ENCODE measurements at regions not wholly inside any gene's neighbourhood (a gene's known extent, or its start where the extent isn't known, plus 50 kb on each side); places are given as distances from the start of the nearest gene placed in this dataset.

GRCh38 chr14:71466946-71467345 is 465.3 kb upstream of the RGS6 start:
- no peaks in the 10 kb centered on the region for H3K27me3 ChIP-seq (ENCODE audit: control insufficient read depth, insufficient read depth, low read length)
- H3K9ac ChIP-seq (ENCODE audit: low read length): no peak overlapping the region
- no peaks in the 10 kb centered on the region for H3K36me3 ChIP-seq (ENCODE audit: control insufficient read depth, insufficient read depth, low read length)
- peaks cover 2% of the 10 kb centered on the region for H3K4me1 ChIP-seq (ENCODE audit: control insufficient read depth, insufficient read depth, low read length)
- no peak overlapping the region for H3K4me3 ChIP-seq (ENCODE audit: low read length)
- H3K27ac ChIP-seq (ENCODE audit: low read depth, low read length): no peak overlapping the region

DNA sequence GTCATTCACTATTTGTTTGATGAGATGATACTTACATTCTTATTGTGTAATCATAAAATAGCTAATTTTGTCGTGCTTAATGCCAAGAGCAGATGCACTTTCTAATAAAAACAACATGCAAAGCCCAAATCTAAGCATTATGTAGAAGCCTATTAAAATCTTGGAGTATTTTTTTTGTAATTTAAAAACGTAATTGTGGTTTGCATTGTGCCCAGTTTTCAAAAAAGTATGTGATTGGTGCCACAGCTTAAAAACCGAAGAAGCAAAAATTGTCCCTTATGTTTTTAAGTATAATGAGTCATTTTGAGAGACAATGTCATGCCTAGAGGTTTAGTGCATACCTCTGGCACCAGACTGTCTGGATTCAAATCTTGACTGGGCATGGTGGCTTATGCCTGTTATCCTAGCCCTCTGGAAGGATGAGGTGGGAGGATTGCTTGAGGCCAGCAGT is 464.8 kb upstream of the RGS6 start:
- Histone ChIP-seq H3K9ac (ENCODE audit: low read length) (no peak overlapping the region), H3K27ac (ENCODE audit: low read depth, low read length) (no peak overlapping the region)

GRCh38 chr14:71468701-71469100 is 463.5 kb upstream of the RGS6 start:
- Histone ChIP-seq H3K4me3 (ENCODE audit: low read length) (no peak overlapping the region), H3K36me3 (ENCODE audit: control insufficient read depth, insufficient read depth, low read length) (no peaks in the 10 kb centered on the region), H3K27ac (ENCODE audit: low read depth, low read length) (no peak overlapping the region), H3K27me3 (ENCODE audit: control insufficient read depth, insufficient read depth, low read length) (no peaks in the 10 kb centered on the region), H3K4me1 (ENCODE audit: control insufficient read depth, insufficient read depth, low read length) (peaks cover 2% of the 10 kb centered on the region), H3K9ac (ENCODE audit: low read length) (no peak overlapping the region)

More for the DNA sequence above, 464.8 kb upstream of the RGS6 start:
- Histone ChIP-seq H3K4me3 (ENCODE audit: low read length) (no peak overlapping the region), H3K36me3 (ENCODE audit: control insufficient read depth, insufficient read depth, low read length) (no peaks in the 10 kb centered on the region), H3K4me1 (ENCODE audit: control insufficient read depth, insufficient read depth, low read length) (peaks cover 2% of the 10 kb centered on the region), H3K27me3 (ENCODE audit: control insufficient read depth, insufficient read depth, low read length) (no peaks in the 10 kb centered on the region)

- Histone ChIP-seq H3K4me1 (ENCODE audit: control insufficient read depth, insufficient read depth, low read length) (peaks cover 6% of the 10 kb centered on the region), H3K36me3 (ENCODE audit: control insufficient read depth, insufficient read depth, low read length) (no peaks in the 10 kb centered on the region), H3K27me3 (ENCODE audit: control insufficient read depth, insufficient read depth, low read length) (no peaks in the 10 kb centered on the region), H3K9ac (ENCODE audit: low read length) (no peak overlapping the region), H3K4me3 (ENCODE audit: low read length) (no peak overlapping the region), H3K27ac (ENCODE audit: low read depth, low read length) (no peak overlapping the region)
Measured at GRCh38 chr14:71469643-71470335, 462.4 kb upstream of the RGS6 start.

DNA sequence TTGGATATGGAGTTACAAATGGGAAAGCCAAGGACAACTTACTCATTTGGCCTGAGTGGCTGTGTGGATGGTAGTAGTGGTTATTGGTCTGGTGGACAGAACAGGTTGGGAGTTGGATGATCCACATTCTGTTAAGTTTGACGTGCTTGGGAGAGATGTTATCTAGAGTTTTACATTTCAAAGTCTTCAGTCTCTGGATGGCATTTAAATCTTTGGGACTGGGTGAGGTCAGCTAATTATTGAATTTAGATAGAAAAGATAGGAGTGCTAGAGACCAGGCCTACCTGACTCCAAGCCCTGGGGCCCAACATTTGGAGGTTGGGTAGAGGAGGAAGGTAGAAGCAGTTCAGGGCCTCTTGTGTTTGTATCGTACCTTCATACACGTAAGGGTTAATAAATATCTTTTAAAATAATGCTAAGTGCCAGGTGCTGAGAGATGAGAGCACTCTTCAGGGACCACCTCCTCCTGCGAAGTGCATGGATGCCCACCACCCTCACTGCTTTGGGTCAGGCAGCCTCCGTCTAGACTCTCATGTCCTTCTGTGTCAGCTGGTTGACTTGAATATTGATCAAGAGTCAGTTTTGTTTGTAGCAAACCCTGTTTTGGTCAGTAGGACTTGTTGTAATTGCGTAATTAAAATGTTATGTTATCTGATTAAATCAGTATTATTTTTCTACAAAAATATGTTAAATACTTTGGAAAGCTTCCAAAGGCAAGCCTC is 460.4 kb upstream of the RGS6 start:
- H3K27me3 ChIP-seq (ENCODE audit: control insufficient read depth, insufficient read depth, low read length): no peaks in the 10 kb centered on the region
- H3K4me3 ChIP-seq (ENCODE audit: low read length): no peak overlapping the region
- H3K4me1 ChIP-seq (ENCODE audit: control insufficient read depth, insufficient read depth, low read length): peaks cover 14% of the 10 kb centered on the region
- no peak overlapping the region for H3K27ac ChIP-seq (ENCODE audit: low read depth, low read length)
- H3K9ac ChIP-seq (ENCODE audit: low read length): no peak overlapping the region
- H3K36me3 ChIP-seq (ENCODE audit: control insufficient read depth, insufficient read depth, low read length): no peaks in the 10 kb centered on the region

DNA sequence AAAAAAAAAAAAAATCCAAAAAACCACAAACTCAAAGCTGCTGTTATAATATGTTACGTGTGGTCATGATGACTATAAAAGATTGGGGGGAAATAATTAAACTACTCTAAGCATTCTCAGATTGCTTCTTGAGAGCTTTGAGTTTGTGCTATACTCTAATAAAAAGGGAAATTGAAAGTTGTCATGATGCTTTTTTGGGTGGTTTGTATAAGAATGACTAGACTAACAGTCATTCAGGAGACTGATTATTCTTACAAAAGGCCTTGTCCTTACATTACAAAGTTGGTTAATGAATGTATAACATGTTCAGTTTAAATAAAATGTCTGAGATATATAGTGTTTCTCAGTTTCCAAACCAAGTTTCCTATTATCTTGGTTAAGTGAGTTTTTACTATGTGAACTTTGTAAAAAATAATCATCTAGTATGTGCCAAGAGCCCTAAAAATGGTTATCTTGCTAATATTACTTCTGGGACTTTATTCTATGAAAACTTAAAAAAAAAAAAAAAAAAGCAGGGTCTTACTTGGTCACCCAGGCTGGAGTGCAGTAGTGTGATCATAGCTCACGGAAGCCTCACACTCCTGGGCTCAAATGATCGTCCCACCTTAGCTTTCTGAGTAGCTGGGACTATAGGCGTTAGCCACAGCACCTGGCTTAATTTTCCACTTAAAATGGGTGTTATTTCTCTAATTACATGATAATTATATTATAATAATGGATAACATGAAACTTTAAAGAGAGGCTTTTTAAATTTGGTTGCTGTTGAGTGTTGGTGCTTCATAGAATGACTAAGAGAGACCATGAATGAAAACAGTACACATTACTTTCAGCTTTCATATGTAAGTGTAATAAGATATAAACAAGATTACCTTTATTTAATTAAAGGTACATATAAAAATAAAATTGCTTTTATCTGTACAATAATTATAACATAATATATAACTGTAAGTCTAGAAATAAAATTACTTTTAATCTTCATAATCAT is 459.6 kb upstream of the RGS6 start:
- H3K27me3 ChIP-seq (ENCODE audit: control insufficient read depth, insufficient read depth, low read length): no peaks in the 10 kb centered on the region
- no peak overlapping the region for H3K9ac ChIP-seq (ENCODE audit: low read length)
- H3K36me3 ChIP-seq (ENCODE audit: control insufficient read depth, insufficient read depth, low read length): no peaks in the 10 kb centered on the region
- H3K4me3 ChIP-seq (ENCODE audit: low read length): no peak overlapping the region
- H3K4me1 ChIP-seq (ENCODE audit: control insufficient read depth, insufficient read depth, low read length): peaks cover 14% of the 10 kb centered on the region
- H3K27ac ChIP-seq (ENCODE audit: low read depth, low read length): no peak overlapping the region

DNA sequence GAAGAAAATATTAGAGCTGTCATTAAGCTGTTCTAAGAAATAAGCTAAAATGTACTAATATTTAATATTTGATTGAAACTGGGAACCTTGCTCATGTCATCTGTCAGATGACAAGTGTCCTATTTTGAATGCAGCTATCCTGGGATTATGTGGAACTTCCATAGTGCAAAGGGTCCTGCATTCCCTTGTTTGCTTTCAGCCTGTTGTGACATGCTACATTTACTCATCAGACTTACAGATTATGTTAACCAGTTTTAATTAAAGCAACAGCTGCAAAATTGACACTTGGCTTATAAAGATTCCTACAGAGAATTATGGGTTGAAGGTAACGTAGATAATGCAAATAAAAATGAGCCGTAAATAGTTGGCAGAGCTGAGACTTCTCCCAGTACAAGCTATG is 458.4 kb upstream of the RGS6 start:
- no peak overlapping the region for H3K4me3 ChIP-seq (ENCODE audit: low read length)
- no peaks in the 10 kb centered on the region for H3K27me3 ChIP-seq (ENCODE audit: control insufficient read depth, insufficient read depth, low read length)
- no peaks in the 10 kb centered on the region for H3K36me3 ChIP-seq (ENCODE audit: control insufficient read depth, insufficient read depth, low read length)
- H3K27ac ChIP-seq (ENCODE audit: low read depth, low read length): no peak overlapping the region
- no peak overlapping the region for H3K9ac ChIP-seq (ENCODE audit: low read length)
- H3K4me1 ChIP-seq (ENCODE audit: control insufficient read depth, insufficient read depth, low read length): peaks cover 14% of the 10 kb centered on the region

- no peak overlapping the region for H3K4me3 ChIP-seq (ENCODE audit: low read length)
Measured at GRCh38 chr14:71474301-71475265, 457.6 kb upstream of the RGS6 start.

DNA sequence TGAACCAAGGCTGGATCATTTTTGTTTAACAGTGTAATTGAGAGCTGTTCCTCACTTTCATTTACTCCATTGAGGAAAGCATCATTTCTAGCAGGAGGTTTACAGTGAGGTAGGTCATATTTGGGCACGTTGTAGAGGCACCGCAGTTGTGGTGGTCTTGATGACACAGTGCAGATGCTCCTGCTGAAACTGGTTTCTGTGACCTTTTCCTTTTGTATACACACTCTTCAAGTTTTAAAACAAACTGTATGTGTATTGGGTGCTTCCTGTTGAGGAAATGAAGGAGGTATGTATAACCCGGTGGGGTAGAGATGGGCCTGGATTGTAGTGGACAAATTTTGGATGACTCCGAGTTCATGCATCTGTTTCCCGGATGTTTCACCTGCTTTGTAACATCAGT is 456.3 kb upstream of the RGS6 start:
- Histone ChIP-seq H3K4me3 (ENCODE audit: low read length) (no peak overlapping the region), H3K9ac (ENCODE audit: low read length) (no peak overlapping the region), H3K4me1 (ENCODE audit: control insufficient read depth, insufficient read depth, low read length) (peaks cover 14% of the 10 kb centered on the region), H3K36me3 (ENCODE audit: control insufficient read depth, insufficient read depth, low read length) (no peaks in the 10 kb centered on the region), H3K27me3 (ENCODE audit: control insufficient read depth, insufficient read depth, low read length) (no peaks in the 10 kb centered on the region), H3K27ac (ENCODE audit: low read depth, low read length) (no peak overlapping the region)

More at GRCh38 chr14:71474301-71475265, 457.6 kb upstream of the RGS6 start:
- Histone ChIP-seq H3K4me1 (ENCODE audit: control insufficient read depth, insufficient read depth, low read length) (peaks cover 14% of the 10 kb centered on the region), H3K27ac (ENCODE audit: low read depth, low read length) (no peak overlapping the region), H3K36me3 (ENCODE audit: control insufficient read depth, insufficient read depth, low read length) (no peaks in the 10 kb centered on the region), H3K27me3 (ENCODE audit: control insufficient read depth, insufficient read depth, low read length) (no peaks in the 10 kb centered on the region), H3K9ac (ENCODE audit: low read length) (no peak overlapping the region)

GRCh38 chr14:71478542-71478941 is 453.7 kb upstream of the RGS6 start:
- peak overlapping the region; percentile 41 for H3K27ac ChIP-seq (ENCODE audit: low read depth, low read length)
- H3K27me3 ChIP-seq (ENCODE audit: control insufficient read depth, insufficient read depth, low read length): no peaks in the 10 kb centered on the region
- no peak overlapping the region for H3K9ac ChIP-seq (ENCODE audit: low read length)
- no peaks in the 10 kb centered on the region for H3K36me3 ChIP-seq (ENCODE audit: control insufficient read depth, insufficient read depth, low read length)
- no peak overlapping the region for H3K4me3 ChIP-seq (ENCODE audit: low read length)
- H3K4me1 ChIP-seq (ENCODE audit: control insufficient read depth, insufficient read depth, low read length): peaks cover 14% of the 10 kb centered on the region

DNA sequence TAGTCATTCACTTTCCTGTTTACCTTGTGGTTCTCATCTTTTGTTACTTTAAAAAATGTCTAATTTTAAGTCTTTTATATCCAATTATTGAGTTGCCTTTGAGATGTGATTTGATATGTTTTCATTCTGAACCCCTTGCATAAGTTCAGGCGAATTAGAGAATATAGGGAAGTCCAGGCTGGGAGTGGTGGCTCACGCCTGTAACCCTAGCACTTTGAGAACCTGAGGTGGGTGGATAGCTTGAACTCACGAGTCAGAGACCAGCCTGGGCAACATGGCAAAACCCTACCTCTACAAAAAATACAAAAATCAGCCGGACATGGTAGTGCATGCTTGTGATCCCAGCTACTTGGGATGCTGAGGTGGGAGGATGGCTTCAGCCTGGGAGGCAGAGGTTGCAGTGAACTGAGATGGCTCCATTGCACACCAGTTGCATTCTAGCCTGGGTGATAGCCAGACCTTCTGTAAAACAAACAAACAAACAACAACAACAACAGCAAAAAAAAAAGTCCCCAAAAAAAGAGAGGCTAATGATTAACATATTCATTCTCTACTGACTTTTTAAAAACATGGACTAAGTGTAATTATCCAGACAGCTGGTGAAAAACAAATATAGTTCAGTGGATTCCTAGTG is 451.1 kb upstream of the RGS6 start:
- Histone ChIP-seq H3K9ac (ENCODE audit: low read length) (no peak overlapping the region), H3K27ac (ENCODE audit: low read depth, low read length) (no peak overlapping the region), H3K4me3 (ENCODE audit: low read length) (no peak overlapping the region), H3K27me3 (ENCODE audit: control insufficient read depth, insufficient read depth, low read length) (no peaks in the 10 kb centered on the region), H3K36me3 (ENCODE audit: control insufficient read depth, insufficient read depth, low read length) (no peaks in the 10 kb centered on the region), H3K4me1 (ENCODE audit: control insufficient read depth, insufficient read depth, low read length) (peaks cover under 1% of the 10 kb centered on the region)

Data from rectal smooth muscle tissue (tissue), 1 donor.